Effector CD4-positive, alpha-beta T cell (primary cell): ENCODE measurements at regions not wholly inside any gene's neighbourhood (a gene's known extent, or its start where the extent isn't known, plus 50 kb on each side); places are given as distances from the start of the nearest gene placed in this dataset.

Source experiments
- DNase-seq: peaks from one replicate; pipeline ENCODE4 v3.0.0-alpha.2; 2020

GRCh38 chr2:123051136-123051535, 974.0 kb upstream of the CNTNAP5 start:
- no peak for DNase-seq

GRCh38 chr2:123061534-123061933, 963.6 kb upstream of the CNTNAP5 start:
- no peak for DNase-seq

DNA sequence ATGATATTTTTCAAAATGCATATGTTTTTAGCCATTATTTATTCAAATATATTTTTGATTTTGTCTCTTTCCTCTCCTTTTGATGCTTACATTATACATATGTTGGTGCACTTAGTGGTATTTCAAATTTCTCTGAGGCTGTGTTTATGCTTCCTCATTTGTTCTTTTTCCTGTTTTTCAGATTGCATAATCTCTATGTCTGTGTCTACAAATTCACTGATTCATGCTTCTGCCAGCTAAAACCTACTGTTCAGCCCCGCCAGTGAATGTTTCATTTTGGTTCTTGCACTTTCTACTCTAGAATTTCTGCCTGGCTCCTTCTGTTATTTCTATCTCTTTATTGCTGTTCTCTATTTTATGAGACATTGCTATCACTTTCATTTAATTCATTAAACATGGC, 951.7 kb upstream of the CNTNAP5 start:
- no peak for DNase-seq

DNA sequence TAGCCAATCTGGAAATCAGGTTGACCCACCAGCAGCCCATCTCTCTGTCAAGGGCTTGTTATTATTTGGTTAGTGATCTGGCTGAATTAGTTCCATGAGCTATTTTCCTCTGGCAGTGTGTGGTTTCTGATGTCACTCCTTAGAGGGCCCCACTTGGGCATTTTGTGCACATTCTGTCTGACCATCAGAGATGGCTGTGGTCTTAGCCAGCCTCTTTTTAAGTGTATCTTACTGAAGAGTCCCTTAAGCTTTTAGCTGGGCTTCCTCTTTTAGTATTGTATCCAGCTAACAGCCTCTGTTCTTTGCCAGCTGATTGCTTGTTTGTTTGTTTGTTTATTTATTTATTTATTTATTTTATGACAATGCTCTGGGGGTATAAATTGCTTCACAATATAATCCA, 951.1 kb upstream of the CNTNAP5 start:
- no peak for DNase-seq

GRCh38 chr2:123077101-123077500, 948.0 kb upstream of the CNTNAP5 start:
- DNase-seq: no peak

DNA sequence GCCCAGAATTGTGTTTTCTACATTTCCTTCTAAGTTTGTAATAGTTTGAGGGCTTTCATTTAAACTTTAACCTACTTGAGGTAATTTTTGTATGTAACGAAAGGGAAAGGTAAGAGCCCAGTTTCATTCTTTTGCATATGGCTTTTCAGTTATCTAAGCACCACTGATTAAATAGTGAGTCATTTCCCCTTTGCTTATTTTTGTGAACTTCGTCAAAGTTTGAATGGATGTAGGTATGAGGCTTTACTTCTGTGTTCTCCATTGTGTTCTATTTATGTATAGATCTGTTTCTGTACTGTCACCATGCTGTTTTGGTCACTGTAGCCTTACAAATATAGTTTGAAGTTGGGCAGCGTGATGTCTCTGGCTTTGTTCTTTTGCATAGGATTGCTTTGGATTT, 944.8 kb upstream of the CNTNAP5 start:
- DNase-seq: no peak

GRCh38 chr2:123085484-123085883, 939.6 kb upstream of the CNTNAP5 start:
- DNase-seq: no peak

- no peak for DNase-seq
These were observed 938.3 kb upstream of the CNTNAP5 start for GRCh38 chr2:123086613-123087385.

DNA sequence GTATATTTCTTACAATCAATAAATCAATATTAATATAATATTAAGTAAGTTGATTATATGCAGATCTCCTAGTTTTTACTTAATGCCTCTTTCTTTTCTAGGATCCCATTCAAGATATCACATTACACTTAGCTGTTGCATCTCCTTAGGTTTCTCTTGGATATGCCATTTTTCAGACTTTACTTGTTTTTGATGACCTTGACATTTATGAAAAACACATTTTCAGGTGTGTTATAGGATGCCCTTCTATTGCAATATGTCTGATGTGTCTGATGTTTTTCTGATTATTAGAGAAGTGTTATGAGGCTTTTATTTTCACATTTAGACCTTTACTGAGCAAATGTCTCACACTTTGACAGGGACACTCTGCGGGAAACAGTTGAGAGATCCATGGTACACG, 933.6 kb upstream of the CNTNAP5 start:
- no peak for DNase-seq

GRCh38 chr2:123093199-123093598, 931.9 kb upstream of the CNTNAP5 start:
- no peak for DNase-seq

- no peak for DNase-seq
These were observed 929.8 kb upstream of the CNTNAP5 start for GRCh38 chr2:123095219-123095835.

- DNase-seq: no peak
These were observed 926.5 kb upstream of the CNTNAP5 start for GRCh38 chr2:123098619-123099018.

GRCh38 chr2:123101434-123101833, 923.7 kb upstream of the CNTNAP5 start:
- DNase-seq: no peak

GRCh38 chr2:123103902-123104301, 921.2 kb upstream of the CNTNAP5 start:
- DNase-seq: no peak

DNA sequence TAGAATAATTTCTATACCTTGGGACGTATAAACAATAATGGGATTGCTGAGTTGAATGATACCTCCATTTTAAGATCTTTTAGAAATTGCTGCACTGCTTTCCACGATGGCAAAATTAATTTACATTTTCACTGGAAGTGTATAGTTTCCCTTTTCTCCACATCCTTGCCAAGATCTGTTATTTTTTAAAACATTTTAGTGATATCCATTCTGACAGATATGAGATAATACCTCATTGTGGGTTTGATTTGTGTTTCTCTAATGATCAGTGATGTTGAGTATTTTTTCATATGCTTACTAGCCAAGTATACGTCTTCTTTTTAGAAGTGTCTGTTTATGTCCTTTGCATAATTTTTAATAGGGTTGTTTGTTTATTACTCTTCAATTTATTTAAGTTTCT, 908.5 kb upstream of the CNTNAP5 start:
- no peak for DNase-seq

DNA sequence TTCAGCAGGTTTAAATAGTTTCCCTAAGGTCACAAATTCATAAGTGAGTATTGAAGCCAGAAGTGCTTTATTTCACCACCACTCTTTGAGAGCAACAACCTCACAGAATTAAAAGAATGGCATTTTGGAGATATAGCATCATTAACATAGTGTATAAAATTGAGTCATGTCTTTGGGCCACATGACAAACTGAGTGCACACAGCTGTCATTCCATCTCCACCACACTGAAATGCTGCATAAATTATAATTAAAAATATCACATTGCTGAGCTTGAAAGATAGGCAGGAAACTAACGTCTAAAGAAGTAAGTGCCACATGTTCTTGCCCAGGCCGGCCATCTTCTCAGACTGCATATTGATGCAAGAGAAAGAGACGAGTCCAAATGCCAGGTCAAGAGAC, 897.9 kb upstream of the CNTNAP5 start:
- no peak for DNase-seq

- no peak for DNase-seq
These were observed 896.1 kb upstream of the CNTNAP5 start for GRCh38 chr2:123128951-123129350.

GRCh38 chr2:123136419-123136818, 888.7 kb upstream of the CNTNAP5 start:
- DNase-seq: no peak

- no peak for DNase-seq
These were observed 881.0 kb upstream of the CNTNAP5 start for GRCh38 chr2:123144082-123144481.

DNA sequence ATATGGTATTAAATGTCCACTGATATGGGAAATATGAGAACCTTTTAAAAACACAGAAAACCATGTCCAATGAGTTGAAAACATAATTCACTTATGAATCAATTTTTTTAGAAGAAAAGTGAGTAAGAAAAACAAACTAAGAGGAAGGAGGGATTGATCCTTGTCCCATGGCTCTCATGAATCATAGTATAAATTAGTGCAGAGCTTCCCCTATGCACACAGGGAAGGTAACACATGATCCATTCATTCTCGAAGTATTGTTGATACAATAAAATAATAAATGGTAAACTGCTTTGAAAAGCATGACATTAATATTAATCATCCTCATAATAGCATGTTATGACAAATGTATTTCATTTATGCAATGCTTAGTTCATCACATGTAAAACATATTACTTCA, 872.0 kb upstream of the CNTNAP5 start:
- no peak for DNase-seq

DNA sequence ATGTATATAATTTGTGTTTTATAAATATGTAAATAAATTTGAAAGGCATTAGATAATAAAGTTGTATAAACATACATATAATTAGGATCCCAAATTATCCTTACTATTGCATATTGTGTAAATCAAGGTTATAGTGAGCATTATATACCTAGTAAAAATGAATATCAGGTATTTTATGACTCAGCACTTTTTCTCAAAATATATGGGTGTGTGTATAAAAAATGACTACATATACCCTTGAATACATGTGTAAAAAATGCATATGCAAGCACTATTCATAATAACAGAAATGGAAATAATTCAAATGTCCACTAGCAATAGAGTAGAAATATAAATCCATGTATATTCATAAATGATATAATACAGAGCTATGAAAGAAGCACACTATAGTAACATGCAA, 870.9 kb upstream of the CNTNAP5 start:
- no peak for DNase-seq

DNA sequence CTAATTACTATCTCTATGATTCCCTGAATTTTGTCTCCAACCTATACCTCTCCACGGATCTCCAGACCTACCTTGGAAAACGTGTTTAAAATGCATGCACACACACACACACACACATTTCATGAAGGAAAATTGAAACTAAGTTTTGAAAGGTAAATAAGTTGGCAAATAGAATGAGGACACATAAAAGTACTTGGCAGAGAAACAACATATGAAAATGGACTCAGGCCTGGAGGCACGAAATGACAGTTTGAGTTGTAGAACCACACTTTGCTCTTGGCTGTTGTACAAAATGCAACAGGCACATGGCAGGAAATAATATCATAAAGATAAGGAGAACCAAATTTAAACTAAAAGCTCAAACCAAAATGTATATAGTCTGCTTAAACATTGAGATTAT, 868.1 kb upstream of the CNTNAP5 start:
- no peak for DNase-seq

- DNase-seq: no peak
These were observed 862.6 kb upstream of the CNTNAP5 start for GRCh38 chr2:123162400-123163016.

- no peak for DNase-seq
These were observed 861.7 kb upstream of the CNTNAP5 start for GRCh38 chr2:123163398-123163797.
